GM19438 (cell line): ENCODE measurements at regions not wholly inside any gene's neighbourhood (a gene's known extent, or its start where the extent isn't known, plus 50 kb on each side); places are given as distances from the start of the nearest gene placed in this dataset.

ENCODE experiments used
- ATAC-seq: cut with Tn5 transposase; IDR thresholded peaks from one replicate; pipeline ENCODE4 v1.9.1; 2021; ENCODE audit warnings: low read depth; ENCODE audit not compliant: unreplicated experiment

DNA sequence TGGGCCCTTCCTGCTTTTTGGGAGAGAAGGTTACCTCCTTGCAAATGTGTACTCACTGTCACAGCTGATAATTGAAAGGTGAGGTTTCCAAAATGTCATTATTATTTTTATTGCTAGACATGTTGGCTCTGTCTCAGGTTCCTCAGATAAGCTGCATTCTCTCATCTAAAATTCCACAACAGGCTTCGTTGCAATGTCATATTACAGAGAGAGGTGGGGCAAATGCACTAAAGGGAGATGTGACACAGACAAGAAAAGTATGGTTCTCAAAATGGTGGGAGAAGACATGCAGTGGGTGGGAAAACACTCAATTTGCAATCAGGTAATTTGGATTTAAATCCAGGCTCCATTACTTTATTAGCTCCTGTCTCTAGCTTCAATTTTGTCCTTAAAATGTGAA lies 256.4 kb upstream of the POU3F2 start:
- no peak for ATAC-seq

DNA sequence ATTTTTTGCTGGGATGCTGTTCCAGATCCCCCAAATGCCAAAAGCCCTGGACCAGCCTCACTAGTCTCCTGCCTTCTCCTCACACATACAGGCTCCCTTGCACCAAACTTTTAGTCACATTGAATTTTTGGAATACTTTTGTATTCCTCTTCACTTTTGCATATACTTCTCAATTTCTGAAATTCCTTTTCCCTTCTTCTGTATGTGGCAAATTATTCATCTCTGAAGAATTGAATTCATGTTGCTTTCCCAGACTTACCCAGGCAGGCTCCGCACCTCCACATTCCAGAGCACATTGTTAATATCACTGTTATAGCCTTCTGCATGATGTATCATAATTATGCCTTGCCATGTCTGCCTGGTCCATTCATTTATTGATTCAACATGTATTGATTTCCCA lies 255.3 kb upstream of the POU3F2 start:
- ATAC-seq = no peak

DNA sequence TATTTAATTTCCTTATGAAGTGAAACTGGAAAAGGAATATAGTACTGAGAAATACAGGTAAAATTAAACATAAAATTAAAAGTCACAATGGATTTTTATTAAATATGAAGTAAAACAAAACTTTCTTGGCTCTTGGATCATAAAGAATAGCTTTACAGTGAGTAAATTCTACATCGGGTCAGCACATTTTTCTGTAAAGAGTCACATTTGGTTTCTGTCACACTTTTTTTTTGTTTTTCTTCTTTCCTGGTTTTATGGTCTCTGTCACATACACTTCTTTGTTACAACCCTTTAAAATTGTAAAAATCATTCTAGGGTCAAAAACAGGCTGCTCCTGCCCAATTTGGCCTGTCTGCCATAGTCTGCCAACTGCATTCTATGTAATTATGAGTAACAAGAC lies 254.4 kb upstream of the POU3F2 start:
- no peak for ATAC-seq

DNA sequence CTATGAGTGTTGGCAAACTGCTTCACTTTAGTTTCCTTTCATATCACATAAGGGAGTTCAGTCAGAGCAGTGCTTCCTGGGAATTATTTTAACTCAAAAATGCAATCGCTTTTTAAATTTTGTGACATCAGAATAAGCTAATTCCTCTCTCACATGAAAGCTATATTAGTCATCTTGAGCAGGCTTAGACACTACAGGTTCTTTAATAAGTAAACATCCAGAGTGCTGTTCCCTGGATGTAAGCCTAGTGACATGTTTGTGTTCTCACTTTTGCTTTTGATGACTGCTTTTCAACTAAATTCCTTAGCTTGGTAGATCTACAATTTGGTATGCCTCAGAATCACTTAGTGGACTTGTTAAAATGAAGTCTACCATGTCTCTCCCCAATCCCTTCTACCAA lies 252.7 kb upstream of the POU3F2 start:
- no peak for ATAC-seq

DNA sequence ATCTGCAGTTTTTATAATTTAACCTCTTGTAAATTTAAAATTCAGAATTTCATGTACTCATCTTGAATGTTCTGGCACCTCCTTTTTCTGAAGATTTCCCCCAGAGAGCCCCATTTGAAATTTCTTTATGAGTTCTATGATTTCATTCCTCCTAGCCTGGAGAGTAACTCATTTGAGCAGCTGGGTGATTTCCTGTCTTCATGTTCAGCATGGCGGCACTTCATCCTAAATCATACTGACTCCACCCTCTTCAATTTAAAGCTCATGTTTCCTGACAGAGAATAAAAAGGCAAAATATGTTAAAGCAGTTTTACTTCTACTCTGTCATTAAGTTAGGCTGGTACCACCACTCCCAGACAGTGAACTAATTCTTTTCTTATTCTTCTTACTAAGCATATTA lies 250.9 kb upstream of the POU3F2 start:
- ATAC-seq = no peak

DNA sequence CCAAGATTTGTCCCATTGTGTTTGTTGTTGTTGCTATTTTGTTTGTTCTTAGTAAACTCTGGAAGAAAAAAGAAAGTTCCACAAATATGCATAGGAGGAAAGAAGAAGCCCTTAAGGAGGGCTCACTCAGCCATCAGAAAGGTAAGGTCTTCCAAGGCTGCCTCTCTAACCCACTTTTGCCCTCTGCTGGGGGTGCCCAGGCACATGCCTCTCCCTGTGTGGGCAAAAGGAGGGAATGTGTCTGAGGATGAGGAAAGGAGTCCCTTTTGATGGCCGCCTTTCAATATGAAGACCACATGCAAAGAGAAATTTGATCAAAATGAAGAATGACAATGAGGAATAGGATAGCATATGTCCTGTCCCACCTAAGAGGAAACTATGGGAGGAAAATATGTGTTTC lies 248.2 kb upstream of the POU3F2 start:
- no peak for ATAC-seq

DNA sequence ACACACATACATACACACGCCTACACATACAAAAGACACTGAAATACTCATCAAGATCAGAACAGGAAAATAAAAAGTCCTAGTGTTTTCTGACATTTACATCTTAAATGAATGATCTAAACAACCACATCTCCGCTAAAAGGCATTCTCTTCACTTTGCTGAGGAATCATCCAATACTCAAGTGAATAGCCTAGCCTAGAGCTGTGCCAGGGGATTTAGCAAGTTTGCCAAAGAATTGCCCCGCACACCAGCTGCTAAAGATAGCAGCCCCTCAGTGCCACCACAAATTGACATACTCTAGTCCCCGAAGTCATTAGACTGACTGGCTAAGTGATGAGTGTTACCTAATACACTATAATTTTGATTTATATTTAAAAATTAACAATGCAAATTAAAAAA lies 246.8 kb upstream of the POU3F2 start:
- no peak for ATAC-seq

DNA sequence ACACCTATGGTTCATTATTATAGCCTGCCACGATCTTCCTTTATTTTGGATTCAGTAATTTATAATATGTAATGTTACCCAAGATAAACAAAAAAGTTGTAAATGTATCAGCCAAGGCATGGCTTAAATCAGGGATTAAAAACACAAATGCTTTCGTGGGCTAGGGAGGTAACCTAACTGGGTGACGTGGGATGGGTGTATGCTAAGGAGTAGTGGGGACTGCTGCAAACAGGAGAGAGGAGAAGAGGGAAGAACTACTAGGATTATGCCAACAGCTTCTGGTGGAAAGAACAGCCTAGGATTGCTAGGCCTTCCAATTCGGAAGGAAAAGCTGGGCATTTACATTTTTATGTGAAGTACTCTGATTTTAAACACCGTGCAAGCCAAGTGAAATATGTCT lies 244.8 kb upstream of the POU3F2 start:
- ATAC-seq = no peak

DNA sequence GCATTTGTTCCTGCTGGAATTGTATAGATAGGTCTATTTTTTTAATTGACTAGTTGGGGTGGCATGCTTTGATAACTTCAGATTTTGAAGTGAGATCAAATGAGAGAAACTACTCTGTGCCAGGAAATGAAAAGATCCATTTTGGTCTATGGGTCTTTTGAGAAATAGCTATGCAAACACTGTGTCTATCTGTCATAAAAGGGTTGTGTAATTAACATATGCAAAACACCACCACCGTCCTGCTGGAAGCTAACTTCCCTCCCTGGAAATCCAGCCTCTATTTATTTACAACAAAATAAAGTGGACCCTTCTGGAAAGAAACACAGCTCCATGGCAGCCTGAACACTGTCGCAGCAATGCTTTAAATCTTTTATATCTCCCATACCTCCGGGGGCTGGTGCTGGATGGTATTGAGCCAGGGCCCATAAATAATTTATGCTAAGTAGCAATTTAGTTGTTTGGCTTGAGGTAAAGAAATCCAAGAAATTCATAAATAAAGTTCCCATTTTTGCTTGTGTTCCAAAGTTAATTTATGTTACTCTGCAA lies 244.2 kb upstream of the POU3F2 start:
- no peak for ATAC-seq

DNA sequence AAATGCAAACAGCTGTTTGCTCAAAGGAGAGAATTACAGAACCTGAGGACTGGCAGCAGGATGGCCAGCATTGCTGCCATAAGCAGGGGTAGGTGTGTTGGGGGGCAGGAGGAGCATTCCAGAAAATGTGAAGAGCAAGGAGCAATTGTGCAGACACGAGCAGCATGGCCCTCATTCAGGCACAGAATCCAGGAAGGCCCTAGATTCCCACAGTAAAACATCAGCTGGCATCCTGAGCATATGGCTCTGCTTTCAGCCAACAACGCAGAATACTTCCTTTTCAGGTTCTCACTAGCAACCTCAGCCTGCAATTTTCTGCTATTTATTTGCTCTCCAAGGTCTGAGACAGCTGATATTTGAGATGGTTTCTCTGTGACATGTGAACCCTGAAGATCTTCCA lies 243.4 kb upstream of the POU3F2 start:
- no peak for ATAC-seq

DNA sequence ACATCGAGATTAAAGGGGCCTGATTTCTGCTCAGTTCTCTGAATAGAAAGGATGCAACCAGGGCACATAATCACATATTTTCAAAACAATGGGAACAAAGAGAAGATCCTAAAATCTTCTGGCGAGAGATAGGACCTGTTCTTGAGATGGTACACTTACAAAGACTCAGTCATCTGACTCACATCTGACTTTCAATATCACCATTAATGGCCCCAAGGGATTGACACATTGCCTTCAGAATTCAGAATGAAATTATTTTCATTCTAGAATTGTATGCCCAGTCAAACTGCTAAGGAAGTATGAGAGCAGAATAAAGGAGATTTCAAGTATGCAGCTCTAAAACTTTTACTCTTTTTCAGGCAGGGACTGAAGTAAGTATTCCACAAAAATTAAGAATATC lies 240.7 kb upstream of the POU3F2 start:
- no peak for ATAC-seq

DNA sequence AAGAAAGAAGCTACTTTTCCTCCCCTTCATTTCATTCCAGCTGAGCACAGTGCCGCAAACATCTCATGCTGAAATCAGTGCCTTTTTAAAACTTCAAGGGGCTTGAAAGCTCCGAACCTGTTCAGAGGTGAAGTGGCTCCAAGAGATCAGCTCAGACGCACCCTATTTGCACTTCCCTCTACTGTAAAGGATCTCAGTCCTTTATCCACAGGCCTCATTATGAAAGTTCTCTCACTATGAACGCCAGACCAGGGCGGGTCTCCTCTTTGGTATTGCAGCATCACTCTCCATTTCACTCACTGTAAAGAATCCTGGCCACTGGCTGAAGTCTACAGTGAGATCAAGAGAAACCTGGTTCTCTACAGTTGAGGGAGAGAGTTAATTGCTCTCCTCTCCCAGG lies 232.7 kb upstream of the POU3F2 start:
- no peak for ATAC-seq

DNA sequence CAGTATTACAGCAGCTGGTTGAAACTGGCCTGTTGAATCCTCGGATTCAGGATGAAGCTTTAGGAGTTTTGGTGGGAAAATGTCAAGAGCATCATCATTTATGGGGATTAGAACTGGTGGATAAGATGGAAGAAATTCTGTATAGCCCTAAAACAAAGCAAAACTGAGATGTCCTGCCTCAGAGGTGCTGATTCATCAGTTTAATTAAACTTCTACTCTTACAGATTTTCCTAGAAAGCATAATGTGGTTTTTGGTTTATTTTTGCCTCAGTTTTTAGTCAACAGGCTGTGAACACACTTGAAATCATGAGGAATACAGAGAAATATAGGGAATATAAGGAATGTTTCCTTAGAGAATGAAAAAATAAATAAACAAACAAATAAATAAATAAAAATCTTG lies 228.7 kb upstream of the POU3F2 start:
- ATAC-seq = no peak

DNA sequence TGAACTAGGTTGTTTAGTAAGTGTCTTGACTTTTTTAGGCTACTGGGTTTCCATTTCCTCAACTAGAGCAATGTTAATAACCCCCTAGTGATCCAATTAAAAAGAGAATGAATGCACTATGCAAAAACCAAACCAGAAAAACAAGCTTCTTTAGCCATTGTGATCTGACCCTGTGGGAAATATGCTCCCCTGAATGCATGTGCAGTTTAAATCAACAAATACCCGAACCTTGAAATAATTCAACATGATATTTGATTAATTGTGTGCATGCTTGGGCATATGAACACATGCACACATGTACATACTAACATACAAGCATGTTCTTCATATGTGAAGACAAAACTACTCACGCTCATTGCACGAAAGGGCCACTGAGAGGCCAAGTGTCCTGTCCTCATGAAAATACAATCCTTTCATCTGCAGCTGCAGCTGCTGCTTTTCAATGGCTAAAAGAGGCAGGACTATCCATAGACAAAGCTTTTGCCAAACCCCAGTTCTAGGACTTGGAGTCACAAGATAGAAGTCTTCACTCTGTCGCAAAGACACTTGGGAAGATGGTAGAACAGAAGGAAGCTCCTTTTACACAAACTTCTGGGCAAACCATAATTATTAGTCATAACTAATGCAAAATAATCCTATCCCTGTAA lies 207.1 kb upstream of the POU3F2 start:
- no peak for ATAC-seq

DNA sequence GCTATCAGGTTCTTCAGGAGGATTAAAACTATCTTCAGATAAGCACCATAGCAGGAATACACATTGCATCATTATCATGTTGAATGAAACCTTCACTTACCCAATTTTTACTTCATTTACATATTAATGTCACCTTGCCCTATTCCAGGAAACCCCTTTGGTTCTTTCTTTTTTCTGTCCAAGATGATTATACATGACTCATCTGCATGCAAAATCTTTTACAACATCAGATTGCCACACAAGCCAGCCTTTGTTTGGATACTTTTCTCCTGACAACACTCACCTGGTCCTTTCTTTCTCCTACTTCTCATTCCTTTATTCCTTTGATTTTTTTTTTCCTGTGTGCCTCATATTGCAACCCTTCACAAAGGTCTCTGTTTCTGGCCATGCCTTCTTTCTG lies 200.5 kb upstream of the POU3F2 start:
- ATAC-seq = no peak

DNA sequence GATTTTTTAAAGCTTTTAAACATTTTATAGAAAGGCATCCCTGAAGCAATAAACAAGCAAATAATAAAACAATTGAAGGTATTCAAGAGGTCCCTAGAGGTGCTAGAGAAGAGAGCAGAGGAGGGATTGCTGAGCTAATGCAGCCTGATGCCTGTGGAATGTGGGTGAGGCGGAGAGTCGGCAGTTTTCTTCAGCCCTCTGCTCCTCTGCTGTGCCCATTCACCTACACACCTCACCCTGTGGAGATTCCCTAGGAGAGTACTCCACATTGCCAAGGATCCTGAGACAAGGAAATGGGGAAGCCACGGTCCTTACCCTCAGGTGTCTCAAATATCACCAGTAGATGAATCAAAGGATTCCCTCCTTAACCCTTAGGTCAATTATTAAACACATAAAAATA lies 199.8 kb upstream of the POU3F2 start:
- ATAC-seq = no peak

DNA sequence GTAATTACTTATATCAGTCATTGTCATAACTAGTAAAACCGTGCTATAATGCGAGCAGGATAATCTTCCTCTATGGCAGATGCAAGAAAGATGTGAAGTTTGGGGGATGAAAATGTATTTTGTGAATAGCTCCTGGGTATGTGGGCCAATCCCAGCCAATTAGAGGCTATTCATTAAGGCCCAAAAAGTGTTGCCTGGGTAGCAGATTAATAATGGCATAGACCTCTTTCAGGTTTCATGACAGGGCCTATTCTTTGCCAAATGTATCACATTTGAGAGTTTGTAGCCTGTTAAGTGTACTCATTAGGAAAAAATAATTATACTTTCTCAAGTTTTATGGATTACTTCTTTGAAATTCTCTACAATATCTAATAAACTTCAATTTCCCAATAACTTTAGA lies 199.2 kb upstream of the POU3F2 start:
- ATAC-seq = no peak

DNA sequence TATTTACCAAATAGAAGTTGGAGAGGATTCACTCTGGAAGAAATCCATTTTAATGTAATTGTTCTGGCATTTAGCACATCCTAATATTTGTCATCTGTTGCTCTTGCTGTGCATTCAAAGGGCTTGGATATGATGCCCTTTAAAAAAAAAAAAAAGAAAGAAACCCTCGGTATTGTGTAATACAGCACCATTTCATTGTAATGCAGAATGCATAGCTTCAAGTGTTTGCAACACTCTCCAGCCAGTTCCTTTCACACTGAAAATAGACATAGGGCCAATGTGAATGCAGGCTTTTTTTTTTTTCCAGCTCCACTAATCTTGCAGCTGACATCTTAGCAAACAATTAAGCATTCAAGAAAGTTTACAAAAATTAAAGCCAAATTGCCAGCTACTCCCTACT lies 197.4 kb upstream of the POU3F2 start:
- ATAC-seq = no peak

DNA sequence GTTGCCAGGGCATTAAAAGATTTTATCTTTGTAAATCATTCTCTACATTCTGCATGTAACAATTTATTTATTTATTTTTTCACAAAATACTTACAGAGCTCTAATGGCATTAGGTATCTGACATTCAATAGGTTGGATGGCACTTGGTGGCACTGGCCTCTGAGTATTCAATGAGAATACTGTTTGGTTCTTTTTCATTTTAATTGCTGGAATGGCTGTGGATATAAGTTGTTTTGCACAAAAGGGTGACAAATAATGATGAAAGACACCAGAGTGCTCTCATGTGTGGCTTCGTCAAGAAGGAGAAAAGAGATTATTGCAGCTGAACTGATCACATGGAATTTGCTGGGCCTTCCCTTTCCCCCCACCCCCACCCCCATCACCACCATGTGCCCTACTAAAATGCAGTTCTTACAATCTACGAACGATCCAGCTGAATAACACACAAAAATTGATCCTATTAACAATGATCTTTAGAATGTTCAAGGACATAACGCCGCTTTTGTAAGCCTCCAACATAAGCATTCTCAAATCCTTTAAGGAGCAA lies 195.2 kb upstream of the POU3F2 start:
- ATAC-seq = no peak

DNA sequence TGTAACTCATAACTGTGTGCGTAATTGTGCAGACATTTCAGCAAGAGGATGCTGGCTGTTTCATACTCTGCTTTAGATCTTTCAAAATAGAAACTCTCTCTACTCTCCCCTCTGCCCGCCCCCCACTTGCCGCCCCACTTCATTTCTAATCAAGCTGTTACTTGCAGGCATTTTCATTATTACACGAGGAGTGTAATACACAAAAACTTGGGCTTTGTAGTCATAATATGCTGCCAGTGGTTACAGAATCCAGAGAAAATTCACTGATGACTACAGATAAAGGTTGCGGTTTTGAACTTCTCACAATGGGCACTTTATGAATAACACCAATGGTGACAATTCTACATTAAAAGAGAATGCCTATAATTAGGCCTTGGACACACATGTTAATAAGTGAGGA lies 194.0 kb upstream of the POU3F2 start:
- ATAC-seq = no peak

DNA sequence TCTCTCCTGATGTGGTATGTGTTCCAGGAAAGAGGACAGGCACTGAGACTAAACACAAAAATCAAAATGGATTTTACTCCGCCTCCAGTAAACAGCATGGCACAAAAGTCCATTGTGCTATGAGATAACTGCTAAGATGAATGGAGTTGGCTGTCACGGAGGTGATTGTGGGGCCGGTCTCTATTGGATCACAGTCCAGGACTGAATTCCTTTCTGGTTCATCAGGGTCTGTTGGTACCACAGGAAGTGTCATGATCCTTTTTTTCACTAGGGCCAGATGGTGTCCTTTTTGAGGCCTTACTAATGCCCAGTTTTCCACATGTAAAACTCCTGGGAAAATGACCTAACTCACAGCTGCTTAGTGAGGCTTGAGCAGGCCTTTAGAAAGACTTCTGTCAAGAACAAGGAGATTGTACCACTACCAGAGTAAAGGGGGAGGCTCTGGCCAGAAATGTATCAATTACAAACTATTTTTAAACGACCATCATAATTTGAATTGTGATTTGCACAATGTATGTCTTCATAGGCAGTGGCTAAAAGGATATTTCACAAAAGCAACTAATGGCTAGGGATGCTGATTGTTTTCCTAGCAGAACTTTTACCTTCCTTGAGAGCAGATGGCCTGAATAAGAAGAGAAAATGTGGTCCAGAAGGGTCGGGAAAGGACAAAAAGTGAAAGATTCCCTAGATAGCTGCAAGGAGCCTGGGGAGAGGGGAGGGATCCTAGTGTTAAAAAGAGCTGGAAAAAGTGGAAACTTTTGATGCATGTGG lies 192.2 kb upstream of the POU3F2 start:
- no peak for ATAC-seq

DNA sequence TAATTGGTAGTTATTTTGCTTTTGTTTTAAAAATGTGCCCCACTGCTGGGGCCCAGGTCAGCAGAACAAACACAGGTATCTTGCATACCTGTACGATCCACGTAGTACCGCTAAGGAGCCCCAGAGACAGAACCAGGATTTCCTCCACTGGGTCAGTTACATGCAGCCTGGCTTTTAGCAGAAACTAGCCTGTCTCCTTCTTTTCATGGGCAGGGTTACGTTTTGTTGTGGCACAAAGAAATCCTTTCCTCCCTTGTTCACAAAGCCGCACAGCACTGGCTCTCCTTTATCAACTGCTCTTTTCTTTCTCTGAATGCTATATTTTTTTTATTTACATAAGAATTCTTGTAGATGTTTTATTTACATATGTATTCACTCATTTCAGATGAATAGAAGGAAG lies 190.3 kb upstream of the POU3F2 start:
- ATAC-seq = no peak
